ENCODE measurements at regions not wholly inside any gene's neighbourhood (a gene's known extent, or its start where the extent isn't known, plus 50 kb on each side); places are given as distances from the start of the nearest gene placed in this dataset.
"Not testable (repeated sequence)": the region's sequence is repeated elsewhere in the genome, so short reads cannot be mapped to it uniquely, and the experiment has no call there.

DNA sequence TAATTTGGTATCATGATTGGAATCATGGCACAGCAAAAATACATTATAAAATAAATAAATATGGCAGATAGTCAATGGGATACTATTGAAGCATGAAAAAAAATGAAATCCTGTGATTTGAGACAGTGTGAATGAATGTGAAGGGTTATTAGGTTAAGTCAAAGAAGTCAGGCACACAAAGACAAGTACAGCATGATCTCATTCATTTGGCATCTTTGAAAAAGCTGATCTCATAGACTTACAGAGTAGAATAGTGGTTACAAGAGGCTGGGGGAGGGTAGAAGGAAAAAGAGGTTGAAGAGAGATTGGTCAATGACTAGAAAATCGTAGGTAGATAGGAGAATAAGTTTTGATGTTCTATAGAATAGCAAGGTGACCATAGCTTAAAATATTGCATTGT is 295.1 kb upstream of the SLITRK5 start:
- no peak for DNase-seq

GRCh38 chr13:87384099-87384498 is 287.1 kb upstream of the SLITRK5 start:
- no peak for DNase-seq

DNA sequence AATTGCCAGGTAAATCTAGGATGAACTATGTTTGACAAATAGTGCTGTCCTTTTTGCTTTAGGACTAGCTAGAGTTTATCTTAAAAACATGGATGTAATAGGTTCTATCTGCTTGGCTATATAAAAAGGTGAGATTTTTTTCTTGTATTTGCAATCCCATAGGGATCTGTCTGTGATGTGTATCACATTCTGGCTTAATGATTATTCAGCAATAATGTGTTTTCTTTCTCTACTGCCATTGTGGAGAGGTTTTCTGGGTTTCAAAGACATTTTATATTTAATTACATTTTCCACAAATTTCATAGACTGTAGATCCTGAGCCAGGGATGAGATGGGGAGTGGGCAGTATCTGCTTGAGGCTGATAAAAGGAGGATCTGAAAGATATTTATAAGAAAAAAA is 277.8 kb upstream of the SLITRK5 start:
- no peak for DNase-seq

DNA sequence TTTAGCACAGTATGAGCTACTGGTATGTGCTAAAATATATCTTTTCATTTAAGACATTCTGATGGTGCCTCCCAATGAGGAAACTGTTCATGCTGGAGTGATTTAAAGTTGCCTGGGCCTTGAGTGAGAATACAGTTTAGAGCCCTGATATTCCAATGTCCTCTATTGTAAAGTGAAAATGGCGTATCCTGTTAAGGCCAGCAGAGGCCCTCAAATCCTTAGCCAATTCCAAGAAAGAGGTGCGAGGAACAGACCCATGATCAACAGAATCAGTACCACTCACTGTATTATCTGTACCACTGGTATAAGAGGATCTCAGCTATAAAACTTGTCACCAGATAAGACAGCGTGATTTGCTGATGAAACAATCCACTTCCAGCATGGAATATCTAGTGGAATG is 273.1 kb upstream of the SLITRK5 start:
- no peak for DNase-seq

GRCh38 chr13:87403748-87404432 is 267.3 kb upstream of the SLITRK5 start:
- no peak for DNase-seq

DNA sequence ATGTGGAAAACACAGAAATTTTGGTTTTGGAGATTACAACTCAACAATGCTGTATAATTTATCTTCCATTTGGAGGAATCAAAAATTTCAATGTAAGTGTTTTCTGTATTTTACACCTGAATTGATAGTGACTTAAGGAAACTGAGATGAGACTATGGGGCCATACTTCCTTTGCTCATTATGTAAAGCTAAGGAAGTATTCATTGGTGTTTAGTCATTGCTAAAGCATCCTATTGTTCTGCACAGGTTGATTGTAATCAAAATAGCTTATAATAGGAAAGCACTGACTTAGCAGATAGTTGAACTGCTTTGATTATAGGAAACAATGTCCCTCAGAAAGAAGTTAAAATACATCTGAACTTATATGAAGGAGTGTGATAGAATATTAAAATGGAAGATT is 244.4 kb upstream of the SLITRK5 start:
- no peak for DNase-seq

GRCh38 chr13:87444135-87444534 is 227.0 kb upstream of the SLITRK5 start:
- no peak for DNase-seq

DNA sequence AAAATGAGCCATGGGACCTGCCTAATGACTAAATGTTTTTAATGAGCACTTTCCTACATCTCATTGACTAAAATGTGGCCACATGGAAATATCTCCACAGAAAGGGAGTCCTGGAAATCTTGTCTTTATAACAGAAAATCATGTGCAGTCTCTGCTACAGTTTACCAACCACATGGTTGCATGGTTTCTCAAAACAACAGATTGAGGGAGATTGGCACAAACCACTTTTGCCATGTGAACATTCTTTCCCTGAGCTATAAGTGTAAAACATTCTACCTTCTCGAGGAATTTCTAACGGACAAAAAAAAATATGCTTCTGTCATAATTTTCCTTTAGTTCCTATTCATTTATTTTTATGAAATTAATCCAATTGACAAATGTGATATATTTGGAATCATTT is 218.9 kb upstream of the SLITRK5 start:
- DNase-seq: no peak

DNA sequence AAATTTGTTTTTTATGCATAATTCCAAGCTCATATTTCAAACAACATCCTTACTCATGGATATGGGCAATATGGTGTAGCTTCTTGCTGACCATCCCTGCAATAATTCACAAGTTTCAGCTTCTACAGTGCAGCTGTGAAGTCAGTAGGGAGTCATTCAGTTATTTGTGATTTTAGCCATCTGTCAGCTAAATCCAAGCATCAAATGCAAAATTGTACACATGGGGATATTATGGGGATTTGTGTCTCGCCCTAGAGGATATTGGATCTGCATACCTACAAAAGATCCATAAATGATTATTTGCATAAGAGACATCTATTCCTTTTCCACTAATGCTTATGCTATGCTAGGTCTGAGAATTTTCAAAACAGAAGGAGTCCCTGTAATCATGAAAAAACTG is 217.9 kb upstream of the SLITRK5 start:
- DNase-seq: no peak

DNA sequence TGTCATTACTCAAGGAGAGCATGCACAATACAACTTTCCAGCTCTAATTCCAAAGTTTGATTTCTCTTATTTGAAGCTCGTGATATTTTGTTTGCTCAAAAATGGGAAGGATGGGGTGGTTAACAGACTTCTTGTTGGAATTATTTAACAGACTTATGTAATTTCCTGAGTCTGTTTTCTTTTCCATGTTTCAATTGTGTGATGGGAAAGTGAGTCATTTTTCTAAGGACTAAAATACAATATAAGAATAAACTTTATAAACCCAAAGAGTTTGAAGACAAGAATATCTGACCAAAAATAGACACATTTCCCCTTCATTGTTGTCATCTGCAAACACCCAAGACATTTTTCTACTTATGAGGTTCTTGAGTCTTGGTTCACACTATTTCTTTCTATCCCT is 211.8 kb upstream of the SLITRK5 start:
- no peak for DNase-seq

GRCh38 chr13:87497426-87497825 is 173.7 kb upstream of the SLITRK5 start:
- DNase-seq: no peak

GRCh38 chr13:87498681-87499080 is 172.5 kb upstream of the SLITRK5 start:
- DNase-seq: no peak

- DNase-seq: no peak
Observed at GRCh38 chr13:87524775-87525174, 146.4 kb upstream of the SLITRK5 start.

DNA sequence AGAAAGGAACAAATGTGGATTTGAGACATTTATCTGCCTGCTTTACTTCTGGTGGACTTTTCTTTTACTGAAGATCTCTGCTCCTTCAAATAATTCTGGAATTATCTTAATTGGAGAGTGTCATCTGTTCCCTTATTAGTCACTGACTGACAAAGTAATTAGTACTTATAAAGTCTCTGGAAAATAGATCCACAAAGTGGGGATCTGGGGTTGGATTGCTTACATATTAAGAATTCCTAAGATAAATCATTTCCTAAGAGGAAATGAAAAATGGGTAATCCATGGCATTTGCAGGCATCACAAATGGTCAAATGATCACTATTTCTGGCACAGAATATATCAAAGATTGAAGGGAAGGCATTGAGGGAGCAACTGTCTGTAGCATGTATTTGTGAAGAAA is 137.4 kb upstream of the SLITRK5 start:
- DNase-seq: no peak

GRCh38 chr13:87535911-87536310 is 135.3 kb upstream of the SLITRK5 start:
- DNase-seq: no peak

DNA sequence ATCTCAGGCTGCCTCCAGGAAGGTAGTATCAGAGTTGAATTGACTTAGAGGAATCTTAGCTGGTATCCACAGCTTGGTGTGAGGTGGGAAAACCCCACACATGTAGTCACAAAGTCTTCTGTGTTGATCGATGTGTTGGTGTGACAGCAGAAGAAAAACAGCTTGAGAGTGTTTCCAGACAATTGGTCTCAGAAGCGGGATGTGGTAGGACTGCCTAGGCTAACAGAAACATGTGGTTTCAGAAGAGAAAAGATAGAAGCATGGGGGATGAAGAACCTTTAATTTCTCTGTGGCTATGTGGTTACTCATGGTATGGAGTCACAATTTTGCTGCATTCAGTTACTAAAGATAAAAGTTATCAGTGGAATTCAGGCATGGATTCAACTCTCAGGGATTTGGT is 134.7 kb upstream of the SLITRK5 start:
- DNase-seq: no peak

DNA sequence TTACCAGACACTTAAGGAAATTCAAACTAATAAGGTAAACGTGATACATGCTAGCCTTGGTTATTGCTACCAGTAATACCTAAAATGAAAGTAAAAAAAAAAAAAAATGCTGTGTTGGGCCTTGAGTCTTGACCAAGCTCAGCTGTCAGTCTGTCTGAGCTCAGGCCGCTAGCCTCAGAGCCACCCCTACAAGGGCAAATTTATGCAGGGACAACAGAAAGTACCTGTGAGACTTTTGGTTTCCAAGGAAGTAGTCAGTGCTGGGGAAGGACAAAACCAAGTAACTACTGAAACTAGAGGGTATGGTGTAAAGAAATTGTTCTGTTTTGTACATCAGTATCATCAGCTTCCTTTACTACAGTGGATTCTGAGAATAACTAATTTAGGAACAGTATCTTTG is 134.3 kb upstream of the SLITRK5 start:
- DNase-seq: no peak

GRCh38 chr13:87537951-87538350 is 133.2 kb upstream of the SLITRK5 start:
- no peak for DNase-seq

GRCh38 chr13:87538366-87539052 is 132.7 kb upstream of the SLITRK5 start:
- DNase-seq: no peak

DNA sequence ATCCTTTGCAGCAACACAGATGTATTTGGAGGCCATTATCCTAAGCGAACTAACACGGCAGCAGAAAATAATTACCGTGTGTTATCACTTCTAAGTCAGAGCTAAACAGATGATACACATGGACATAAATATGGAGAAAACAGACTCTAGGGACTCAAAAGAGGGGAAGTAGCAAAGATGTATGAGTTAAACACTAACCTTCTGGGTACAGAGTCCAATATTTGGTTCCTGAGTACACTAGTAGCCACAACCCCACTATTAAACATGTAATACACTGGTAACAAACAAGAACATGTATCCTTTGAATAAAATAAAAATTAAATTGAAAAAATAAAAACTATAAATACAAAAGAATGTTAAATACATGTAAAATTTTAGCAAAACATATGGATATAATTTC is 118.0 kb upstream of the SLITRK5 start:
- no peak for DNase-seq

- no peak for DNase-seq
Observed at GRCh38 chr13:87554045-87554444, 117.1 kb upstream of the SLITRK5 start.

- DNase-seq: no peak
Observed at GRCh38 chr13:87557788-87558187, 113.4 kb upstream of the SLITRK5 start.

DNA sequence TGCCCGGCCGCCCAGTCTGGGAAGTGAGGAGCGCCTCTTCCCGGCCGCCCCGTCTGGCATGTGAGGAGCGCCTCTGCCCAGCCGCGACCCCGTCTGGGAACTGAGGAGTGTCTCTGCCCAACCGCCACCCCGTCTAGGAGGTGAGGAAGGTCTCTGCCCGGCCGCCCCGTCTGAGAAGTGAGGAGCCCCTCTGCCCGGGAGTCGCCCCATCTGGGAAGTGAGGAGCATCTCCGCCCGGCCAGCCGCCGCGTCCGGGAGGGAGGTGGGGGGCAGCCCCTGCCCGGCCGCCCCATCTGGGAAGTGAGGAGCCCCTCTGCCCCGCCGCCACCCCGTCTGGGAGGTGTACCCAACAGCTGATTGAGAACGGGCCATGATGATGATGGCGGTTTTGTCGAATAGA is 109.6 kb upstream of the SLITRK5 start:
- not testable (repeated sequence) for DNase-seq

DNA sequence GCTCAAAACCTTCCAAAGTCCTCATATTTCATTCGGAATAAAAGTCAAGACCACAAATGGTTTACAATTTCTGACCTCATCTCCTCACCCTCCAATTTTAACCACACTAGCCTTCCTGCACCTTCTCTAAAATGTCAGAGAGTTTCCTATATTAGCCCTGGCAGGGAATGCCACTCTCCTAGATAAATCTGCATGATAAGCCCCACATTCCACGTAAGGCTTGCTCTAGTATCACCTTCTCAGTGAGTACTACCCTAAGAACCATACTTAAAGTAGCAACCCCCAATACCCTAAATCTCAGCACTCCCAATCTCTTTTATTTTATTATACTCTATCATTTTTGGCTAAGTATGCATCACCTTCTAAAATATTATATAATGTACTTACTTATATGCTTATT is 100.5 kb upstream of the SLITRK5 start:
- no peak for DNase-seq

DNA sequence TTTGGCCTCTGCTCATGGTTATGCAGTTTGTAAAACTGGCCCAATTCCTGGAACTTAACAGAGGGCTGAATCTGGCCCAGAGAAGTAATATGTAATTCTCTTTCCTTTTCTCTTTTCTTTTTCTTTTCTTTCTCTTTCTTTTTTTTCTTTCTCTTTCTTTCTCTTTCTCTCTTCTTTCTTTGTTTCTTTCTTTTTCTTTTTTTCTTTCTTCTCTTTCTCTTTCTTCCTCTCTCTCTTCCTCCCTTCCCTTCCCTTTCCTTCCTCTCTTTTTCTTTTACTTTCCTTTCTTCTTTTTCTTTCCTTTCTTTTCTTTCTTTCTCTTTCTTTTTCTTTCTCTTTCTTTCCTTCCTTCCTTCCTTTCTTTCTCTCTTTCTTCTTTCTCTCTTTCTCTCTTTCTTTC is 88.8 kb upstream of the SLITRK5 start:
- DNase-seq: no peak
